GM20431 (cell line): ENCODE measurements at regions not wholly inside any gene's neighbourhood (a gene's known extent, or its start where the extent isn't known, plus 50 kb on each side); places are given as distances from the start of the nearest gene placed in this dataset.
"Not testable (repeated sequence)": the region's sequence is repeated elsewhere in the genome, so short reads cannot be mapped to it uniquely, and the experiment has no call there.

Experiments used
- in situ Hi-C: fragments of 300-500 bp; cut with MseI, MboI; formaldehyde crosslinking; loops from one replicate; pipeline ENCODE4 v1.15.0; 2020; ENCODE audit warnings: low sequenced_read_pairs; ENCODE audit not compliant: unreplicated experiment

DNA sequence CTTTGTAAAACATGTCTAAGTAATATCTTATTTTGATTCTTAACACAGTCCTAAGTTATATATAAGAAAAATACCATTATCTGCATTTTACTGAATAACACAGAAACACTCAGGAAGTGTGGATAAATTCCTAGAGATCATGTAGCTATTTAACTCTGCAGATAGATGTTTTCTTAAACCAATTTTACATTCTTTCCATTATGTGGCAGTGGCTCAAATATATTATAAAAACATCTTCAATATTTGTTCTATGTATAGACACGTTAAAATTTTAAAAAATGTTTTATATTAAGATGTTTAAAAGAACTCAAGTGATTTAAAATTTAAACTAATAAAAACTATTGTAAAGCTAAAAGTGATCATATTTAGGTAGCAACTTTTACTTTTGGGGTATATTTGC lies 683.8 kb downstream of the DIPK2A start:
- in situ Hi-C loops: no loop called here

DNA sequence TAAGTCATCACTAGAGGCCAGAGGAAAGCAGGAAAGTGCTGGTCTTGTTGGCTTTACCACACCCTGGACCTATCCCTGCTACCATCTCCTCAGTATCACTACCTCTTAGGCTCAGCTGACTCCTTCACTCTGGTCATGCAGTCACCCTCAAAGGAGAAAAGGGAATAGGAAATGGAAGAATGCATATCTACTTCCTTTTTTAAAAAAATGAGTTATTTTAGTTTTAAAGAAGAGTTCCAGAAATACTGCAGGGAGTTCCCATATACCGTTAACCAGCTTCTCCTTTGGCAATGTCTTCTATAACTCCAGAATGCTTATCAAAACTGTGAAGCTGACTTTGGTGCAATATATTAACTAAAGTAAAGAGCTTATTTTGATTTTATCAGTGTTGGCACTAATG lies 688.6 kb downstream of the DIPK2A start:
- in situ Hi-C loops: no loop called here

DNA sequence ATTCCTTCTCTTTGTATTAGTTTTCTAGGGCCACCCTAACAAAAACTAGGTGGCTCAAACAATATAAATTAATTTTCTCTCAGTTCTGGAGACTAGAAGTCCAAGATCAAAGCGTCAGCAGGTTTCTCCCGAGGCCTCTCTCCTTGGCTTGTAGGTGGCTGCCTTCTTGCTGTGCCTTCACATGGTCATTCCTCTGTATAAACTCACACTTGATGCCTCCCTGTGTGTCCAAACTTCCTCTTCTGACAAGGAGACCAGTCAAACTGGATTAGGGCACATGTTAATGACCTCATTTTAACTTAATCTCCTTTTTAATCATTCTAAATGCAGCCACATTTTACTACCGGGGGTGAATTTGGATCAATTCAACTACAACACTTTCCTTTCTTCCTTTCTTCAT lies 691.1 kb downstream of the DIPK2A start:
- in situ Hi-C loops: no loop called here

DNA sequence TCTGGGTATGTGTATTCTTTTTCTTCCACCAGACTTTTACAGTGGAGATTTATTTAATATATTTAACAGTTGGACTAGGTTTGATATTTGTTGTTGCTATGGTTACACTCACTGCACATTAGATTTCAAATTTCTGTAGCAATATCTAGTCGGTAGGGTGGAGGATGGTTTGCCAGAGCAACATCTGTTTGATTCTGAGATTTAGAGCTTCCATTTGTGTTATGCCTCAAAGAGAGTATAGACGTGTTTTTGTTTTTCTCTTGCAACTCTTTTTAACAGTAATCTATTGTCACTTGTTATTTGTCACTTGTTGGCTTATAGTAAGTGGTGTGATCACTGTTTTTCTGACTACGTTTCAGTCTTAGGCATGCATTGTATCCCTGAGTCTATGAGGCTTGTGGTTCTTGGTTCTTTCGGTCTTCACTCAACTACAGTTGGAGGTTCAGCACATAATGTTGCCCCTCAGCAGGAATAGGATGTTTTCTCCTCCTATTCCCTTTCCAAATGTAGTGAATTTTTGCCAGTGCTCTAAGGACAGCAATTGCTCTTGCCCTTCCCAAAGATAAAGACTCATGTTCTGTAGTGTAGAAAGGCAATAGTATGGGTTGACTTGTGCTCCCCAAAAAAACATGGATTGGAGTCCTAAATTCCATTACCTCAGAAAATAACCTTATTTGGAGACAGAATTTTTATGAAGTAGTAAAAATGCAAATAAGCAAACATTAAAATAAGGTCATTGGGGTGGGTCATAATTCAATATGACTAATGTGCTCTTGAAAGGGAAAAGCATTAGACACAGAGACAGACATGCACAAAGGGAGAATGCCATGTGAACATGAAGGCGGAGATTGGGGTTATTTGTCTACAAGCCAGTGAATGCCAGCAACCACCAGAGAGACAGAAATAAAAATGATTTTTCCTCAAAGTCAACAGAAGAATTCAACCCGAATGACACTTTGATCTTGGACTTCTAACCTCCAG lies 692.1 kb downstream of the DIPK2A start:
- in situ Hi-C loops: no loop called here

DNA sequence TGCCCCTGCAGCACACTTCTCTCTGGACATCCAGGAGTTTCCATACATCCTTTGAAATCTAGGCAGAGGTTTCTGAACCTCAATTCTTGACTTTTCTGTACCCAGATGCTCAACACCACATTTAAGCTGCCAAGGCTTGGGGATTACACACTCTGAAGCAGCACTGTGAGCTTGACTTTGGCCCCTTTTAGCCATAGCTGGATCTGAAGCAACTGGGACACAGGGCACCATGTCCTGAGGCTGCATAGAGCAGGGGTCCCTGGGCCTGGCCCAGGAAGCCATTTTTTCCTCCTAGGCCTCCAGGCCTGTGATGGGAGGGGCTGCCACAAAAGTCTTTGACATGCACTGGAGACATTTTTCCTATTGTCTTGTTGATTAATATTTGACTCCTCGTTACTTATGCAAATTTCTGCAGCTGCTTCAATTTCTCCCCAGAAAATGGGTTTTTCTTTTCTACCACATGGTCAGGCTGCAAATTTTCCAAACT lies 694.0 kb downstream of the DIPK2A start:
- in situ Hi-C loops: no loop called here

DNA sequence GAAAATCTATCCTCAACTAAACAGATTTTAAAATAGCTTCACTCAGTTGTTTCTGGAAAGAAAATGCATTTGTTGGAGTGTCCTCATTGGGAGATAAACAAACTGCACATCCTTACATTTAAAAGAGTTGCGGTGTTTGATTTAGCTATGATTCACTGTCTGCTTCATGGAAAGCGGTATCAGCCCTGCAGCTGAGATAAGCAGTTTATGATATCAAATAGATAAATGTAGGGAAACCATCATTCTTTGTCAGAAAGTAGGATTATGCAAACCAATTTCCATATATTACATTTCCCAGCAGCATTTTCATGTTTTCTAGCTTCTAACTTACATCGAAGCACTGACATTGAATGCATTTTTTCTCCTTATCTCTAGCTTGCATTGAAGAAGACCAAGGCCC lies 698.9 kb downstream of the DIPK2A start:
- in situ Hi-C loops: no loop called here

DNA sequence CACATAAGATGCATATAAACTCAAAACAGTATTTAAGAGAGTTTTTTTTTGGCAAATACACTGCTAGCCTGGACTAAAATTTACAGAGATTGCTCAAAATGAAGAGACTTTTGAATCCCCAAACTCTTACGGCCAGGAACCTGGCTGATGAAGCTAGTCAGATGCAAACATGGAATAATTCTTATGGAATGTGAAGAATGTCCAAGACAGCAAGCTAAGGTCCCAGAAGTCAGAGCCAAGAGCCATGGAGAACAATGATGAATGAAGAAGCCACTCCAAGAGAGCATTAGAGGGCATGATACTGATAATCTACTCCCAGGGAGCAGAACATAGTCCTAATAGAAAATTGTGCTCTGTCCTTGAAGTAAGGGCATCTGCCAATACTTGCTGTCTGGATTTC lies 705.5 kb downstream of the DIPK2A start:
- in situ Hi-C loops: no loop called here

DNA sequence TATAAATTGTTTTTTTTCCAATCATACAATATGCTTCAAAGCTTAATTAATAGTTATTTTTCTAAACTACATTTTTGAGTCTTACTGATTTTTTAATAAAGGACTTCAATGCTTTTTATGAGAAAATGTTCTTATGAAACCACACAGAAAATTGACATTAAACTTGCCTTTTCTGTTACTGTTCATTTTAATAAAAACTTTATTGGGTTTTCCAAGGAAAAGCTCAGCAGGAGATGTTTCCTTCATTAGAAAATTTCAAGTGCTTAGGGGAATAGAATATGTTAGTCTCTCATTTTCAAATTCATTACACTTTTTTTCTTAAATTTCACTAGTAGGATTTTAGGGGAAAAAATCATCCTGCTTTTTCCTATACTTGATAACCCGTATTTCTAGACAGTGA lies 711.4 kb downstream of the DIPK2A start:
- in situ Hi-C loops: no loop called here

DNA sequence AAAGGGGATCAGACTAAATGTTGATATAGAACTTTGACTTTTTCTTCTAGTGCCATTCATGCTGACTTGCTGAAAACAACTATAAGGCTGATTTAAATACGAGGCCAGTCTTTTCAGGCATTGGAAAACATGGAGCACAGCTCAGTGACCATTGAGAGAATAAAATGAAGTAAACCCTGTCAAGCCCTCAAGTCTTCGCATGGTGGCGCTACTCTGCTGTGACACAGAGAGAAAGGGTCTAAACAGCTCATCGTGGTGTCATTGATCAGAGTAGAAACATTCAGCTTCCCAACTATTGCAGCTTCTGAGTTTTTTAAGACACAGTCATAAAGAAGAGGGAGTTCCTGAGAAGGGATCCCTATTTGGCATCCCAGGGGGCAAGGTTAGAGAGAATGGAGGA lies 716.2 kb downstream of the DIPK2A start:
- in situ Hi-C loops: no loop called here

DNA sequence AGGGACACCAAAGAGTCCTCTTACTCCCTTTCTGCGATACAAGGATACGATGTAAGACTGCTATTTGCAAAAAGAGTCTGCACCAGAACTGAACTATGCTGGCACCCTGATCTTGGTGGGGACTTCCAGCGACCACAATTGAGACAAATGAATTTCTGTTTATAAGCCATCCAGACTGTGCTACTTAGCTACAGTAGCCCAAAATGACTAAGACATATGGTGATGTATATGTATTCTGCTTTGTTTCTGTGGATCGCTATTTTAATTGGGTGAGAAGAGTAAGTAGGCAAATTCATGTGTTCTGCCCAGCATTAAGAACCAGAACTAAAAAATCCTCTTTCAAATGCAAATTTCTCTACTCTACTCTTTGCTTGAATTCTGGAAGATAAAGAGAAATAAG lies 720.9 kb downstream of the DIPK2A start:
- in situ Hi-C loops: no loop called here

DNA sequence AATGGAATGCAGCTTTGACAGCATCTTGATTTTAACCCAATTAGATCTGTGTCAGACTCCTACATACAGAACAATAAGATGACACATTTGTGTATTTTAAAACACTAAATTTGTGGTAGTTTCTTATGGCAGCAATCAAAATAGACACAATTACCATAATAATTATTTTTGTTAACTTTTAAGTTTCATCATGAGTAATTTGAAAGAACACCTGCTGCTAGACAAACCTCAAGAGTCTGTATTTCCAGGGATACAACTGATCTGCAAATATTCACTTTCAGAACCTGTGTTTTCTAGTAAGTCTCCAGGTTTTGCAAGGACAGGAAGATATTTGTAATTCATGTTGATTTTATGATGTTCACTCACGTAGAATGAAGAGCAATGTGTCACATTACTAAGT lies 736.8 kb downstream of the DIPK2A start:
- in situ Hi-C loops: no loop called here

DNA sequence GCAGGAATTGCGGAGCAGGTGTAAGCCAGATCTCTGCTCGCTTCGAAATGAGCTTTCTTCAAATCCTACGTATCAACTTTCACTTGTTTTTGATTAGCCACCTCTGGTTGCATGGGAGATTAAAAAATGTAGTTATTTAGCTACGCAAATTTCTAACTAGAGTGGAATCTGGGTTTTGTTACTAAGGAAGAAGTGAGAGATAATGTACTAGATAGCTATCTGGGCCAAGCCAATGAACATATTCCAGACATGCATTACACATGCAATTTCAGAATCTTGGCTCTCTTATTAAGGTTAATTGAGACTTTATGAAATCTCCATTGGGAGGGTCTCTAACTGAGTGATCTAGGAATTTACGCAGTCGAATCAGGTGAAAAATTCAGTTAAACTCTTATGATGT lies 765.7 kb downstream of the DIPK2A start:
- in situ Hi-C loops: no loop called here

DNA sequence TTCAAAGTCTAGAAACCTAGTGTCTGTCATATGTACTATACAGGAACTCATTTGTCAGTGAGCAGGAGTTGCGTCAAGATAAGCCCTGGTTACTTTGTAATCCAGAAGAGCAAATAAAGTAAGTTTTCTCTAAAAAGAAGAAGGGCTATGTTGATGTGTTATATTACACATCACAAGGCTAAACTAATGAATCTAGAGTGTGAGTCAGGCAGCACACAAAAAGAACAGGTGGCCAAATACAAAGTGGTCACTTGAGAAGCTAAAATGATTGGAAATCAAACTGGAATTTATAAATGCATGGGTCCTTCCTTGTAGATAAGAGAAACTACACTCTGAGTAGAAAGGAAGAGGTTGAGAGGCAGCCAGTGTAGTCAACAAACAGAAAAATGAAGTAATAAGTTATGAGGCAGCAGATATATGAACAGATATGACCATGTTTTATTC lies 771.6 kb downstream of the DIPK2A start:
- in situ Hi-C loops: no loop called here

DNA sequence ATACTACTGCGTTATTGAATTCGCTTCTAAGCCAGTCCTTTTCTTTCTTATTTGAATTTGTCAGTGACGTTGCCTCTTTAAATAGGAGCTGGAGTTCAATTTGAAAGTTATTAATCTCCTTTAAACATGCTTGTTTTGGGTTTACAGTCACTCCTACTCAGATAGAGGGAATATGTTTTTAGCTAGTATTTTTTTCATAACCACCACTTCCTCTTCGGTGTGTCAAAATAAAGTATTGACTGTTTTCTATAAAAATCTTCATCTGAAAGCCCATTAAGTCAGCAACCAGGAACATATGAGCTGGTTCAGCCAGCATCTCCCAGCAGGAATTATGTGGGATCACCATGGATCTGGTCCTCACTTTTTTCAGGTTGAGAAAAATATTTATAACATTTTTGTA lies 772.9 kb downstream of the DIPK2A start:
- in situ Hi-C loops: no loop called here

DNA sequence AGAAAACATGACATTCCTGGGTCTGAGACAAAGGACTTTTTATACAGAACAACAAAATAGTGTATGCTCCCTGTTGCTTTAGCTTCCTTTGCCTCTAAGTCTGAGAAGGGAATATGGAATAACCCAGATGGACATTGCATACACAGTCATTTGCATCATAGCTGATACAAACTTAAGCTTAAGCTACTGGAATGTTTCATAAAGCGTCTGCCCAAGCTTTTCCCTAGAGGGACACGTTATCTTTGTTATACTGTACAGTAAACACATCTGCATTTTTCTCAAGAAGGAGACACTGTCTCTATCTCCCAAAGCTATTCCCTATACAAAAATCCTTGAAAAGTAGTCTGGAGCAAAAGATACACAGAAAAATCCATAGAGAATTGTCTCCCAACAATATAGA lies 775.0 kb downstream of the DIPK2A start:
- in situ Hi-C loops: no loop called here

DNA sequence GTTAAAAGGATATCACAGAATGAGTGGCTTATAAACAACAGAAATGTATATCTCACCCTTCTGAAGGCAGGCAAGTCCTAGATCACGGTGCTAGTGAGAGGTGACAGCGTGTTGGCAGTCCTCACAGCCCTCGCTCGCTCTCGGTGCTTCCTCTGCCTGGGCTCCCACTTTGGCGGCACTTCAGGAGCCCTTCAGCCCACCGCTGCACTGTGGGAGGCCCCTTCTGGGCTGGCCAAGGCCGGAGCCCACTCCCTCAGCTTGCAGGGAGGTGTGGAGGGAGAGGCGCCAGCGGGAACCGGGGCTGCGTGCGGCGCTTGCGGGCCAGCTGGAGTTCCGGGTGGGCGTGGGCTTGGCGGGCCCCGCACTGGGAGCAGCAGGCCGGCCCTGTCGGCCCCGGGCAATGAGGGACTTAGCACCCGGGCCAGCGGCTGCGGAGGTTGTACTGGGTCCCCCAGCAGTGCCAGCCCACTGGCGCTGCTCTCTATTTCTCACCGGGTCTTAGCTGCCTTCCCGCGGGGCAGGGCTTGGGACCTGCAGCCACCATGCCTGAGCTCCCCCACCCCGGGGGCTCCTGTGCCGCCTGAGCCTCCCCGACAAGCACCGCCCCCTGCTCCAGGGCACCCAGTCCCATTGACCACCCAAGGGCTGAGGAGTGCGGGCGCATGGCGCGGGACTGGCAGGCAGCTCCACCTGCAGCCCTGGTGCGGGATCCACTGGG lies 778.1 kb downstream of the DIPK2A start:
- in situ Hi-C loops: not testable (repeated sequence)

DNA sequence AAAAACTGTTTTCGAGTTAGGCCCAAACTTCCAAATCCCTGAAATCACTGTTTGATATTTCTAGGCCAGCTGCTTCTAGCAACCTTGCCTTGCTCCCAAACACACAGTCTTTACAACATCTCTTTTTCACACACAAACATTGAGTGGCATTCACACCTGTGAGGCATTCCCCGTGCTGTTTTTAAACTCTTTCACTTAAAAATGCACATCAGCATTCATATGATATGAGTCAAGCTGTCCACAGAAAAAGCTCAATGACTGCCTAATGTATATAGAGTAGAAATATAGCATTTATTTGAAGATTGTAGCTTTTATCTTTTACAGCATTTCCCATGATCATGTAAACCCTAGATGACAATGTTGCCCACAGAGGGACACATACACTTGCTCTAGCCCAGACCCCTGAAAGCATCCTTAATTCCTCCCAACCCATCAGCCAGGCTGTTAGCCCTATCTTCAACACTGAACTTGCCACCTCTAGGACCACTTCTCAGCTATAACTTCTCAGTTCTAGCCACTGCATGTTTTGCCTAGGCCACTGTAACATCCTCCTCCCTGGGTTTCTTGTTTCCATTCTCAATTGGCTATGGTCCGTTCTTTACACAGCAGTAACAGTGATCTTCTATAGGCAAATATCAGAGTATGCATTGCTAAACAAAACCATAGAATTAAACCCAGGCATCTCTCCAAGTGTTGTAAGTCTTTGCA lies 782.6 kb downstream of the DIPK2A start:
- in situ Hi-C loops: no loop called here

DNA sequence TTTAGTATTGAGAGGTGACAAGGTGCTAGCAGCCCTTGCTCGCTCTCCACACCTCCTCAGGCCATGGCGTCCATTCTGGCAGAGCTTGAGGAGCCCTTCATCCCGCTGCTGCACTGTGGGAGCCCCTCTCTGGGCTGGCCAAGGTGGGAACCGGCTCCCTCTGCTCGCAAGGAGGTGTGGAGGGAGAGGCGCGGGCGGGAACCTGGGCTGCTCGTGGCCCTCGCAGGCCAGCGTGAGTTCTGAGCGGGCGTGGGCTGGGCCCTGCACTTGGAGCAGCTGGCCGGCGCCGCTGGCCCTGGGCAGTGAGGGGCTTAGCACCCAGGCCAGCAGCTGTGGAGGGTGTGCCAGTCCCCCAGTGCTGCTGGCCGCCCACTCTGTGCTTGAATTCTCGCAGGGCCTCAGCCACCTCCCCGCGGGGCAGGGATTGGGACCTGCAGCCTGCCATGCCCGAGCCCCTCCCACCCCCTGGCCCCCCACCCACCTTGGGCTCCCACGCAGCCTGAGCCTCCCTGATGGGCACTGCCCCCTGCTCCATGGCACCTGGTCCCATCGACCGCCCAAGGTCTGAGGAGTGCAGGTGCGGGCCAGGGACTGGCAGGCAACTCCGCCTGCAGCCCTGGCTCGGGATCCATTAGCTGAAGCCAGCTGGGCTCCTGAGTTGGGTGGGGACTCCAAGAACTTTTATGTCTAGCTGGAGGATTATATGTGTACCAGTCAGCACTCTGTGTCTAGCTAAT lies 785.2 kb downstream of the DIPK2A start:
- in situ Hi-C loops: no loop called here

DNA sequence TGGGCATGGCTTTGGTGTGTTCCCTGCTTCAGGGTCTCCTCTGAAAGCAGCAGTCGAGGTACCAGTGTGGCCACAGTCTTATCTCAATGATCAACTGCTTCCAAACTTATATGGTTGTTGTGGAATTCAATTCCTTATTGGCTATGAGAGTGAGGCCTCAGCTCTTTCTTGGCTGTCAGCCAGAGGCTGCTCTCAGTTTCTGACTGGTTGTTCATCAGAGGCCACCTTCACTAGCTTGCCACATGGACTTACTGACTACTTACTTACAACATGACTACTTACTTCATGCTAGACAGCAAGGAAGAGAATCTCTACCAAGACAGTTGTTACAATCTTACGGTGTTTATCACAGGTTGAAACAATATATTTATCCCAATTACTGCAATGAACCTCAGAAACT lies 789.2 kb downstream of the DIPK2A start:
- in situ Hi-C loops: no loop called here

DNA sequence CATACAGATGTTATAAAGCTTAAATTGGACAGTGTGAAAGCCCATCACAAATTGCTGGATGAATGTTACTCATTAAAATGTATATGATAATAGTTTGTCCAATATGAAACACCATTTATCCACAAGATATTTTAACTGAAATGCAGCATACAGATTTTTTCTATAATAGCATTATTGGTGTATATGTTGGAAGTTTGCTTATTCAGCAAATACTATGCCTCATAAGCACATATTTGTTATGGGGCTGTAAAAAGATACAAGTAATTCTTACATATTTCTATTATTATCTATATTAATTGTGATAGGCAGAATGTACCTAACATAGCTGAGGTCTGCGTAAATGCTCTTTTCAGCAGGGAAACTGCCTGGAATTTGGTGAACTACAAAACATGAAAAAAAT lies 790.5 kb downstream of the DIPK2A start:
- in situ Hi-C loops: no loop called here
